IPS-20b (cell line): ENCODE measurements at regions not wholly inside any gene's neighbourhood (a gene's known extent, or its start where the extent isn't known, plus 50 kb on each side); places are given as distances from the start of the nearest gene placed in this dataset.

Experiments used
- H3K27ac ChIP-seq: one replicate; pipeline ENCODE4 v1.5.1; 2013; ENCODE audit warnings: low read length
- H3K27me3 ChIP-seq: 2 replicates; pipeline ENCODE4 v1.6.1; 2013; ENCODE audit warnings: mild to moderate bottlenecking, low read length, inconsistent platforms; ENCODE audit not compliant: insufficient read depth
- H3K36me3 ChIP-seq: 2 replicates; pipeline ENCODE4 v1.6.1; 2013; ENCODE audit warnings: low read depth, mild to moderate bottlenecking, inconsistent platforms, low read length, moderate library complexity; ENCODE audit not compliant: insufficient read depth
- H3K4me1 ChIP-seq: 2 replicates; pipeline ENCODE4 v1.6.1; 2013; ENCODE audit warnings: mild to moderate bottlenecking, control low read depth, inconsistent platforms, low read length, moderate library complexity; ENCODE audit not compliant: insufficient read depth
- H3K4me3 ChIP-seq: 2 replicates; pipeline ENCODE4 v1.5.1; 2013; ENCODE audit warnings: mild to moderate bottlenecking, low read length, inconsistent platforms
- H3K9ac ChIP-seq: 2 replicates; pipeline ENCODE4 v1.6.1; 2013; ENCODE audit warnings: low read depth, mild to moderate bottlenecking, inconsistent platforms, low read length, moderate library complexity
- H3K9me3 ChIP-seq: 2 replicates; pipeline ENCODE4 v1.6.1; 2013; ENCODE audit warnings: mild to moderate bottlenecking, low read depth, low read length, inconsistent platforms; ENCODE audit not compliant: insufficient read depth

- no peak overlapping the region for H3K27ac ChIP-seq
- H3K36me3 ChIP-seq: no peaks in the 10 kb centered on the region
- H3K9ac ChIP-seq: no peak overlapping the region
- peaks cover 3% of the 10 kb centered on the region; the same call in 1 of the 2 replicates for H3K4me1 ChIP-seq
- no peak overlapping the region for H3K4me3 ChIP-seq
- no peaks in the 10 kb centered on the region for H3K9me3 ChIP-seq
- no peaks in the 10 kb centered on the region for H3K27me3 ChIP-seq
These were observed 69.3 kb upstream of the BZW1 start for GRCh38 chr2:200742426-200742825.

GRCh38 chr2:200743042-200743676, 68.6 kb upstream of the BZW1 start:
- Histone ChIP-seq H3K9ac (no peak overlapping the region), H3K4me3 (no peak overlapping the region), H3K27ac (no peak overlapping the region), H3K36me3 (no peaks in the 10 kb centered on the region), H3K27me3 (no peaks in the 10 kb centered on the region), H3K4me1 (no peaks in the 10 kb centered on the region), H3K9me3 (no peaks in the 10 kb centered on the region)

- Histone ChIP-seq H3K9me3 (no peaks in the 10 kb centered on the region), H3K27ac (no peak overlapping the region), H3K4me1 (no peaks in the 10 kb centered on the region), H3K36me3 (no peaks in the 10 kb centered on the region), H3K27me3 (no peaks in the 10 kb centered on the region), H3K4me3 (no peak overlapping the region), H3K9ac (no peak overlapping the region)
These were observed 67.5 kb upstream of the BZW1 start for GRCh38 chr2:200744201-200744602.

DNA sequence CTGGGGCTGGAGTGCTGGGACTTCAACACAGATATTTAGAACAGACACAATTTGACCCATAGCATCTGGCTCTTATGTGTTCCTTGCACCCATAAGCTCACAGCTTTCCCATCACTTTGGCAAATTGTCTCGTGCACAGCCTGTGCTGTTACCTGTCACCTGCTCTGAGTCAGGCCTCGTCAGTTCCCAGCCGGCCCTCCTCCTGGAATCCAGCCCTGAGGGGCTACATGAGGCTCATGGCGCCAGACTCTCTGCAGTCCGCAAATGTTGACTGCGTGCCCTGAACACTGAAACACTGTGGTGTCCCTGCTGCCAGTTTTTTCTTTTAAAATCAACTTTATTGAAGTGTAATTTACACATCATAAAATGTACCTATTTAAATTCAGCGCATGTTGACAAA, 65.4 kb upstream of the BZW1 start:
- Histone ChIP-seq H3K36me3 (no peaks in the 10 kb centered on the region), H3K9ac (no peak overlapping the region), H3K9me3 (no peaks in the 10 kb centered on the region), H3K4me3 (no peak overlapping the region), H3K27ac (no peak overlapping the region), H3K4me1 (no peaks in the 10 kb centered on the region), H3K27me3 (no peaks in the 10 kb centered on the region)

- no peak overlapping the region for H3K4me3 ChIP-seq
- no peak overlapping the region for H3K9ac ChIP-seq
- H3K27ac ChIP-seq: no peak overlapping the region
- no peaks in the 10 kb centered on the region for H3K27me3 ChIP-seq
- H3K4me1 ChIP-seq: no peaks in the 10 kb centered on the region; the same call in 1 of the 2 replicates
- no peaks in the 10 kb centered on the region for H3K9me3 ChIP-seq
- H3K36me3 ChIP-seq: no peaks in the 10 kb centered on the region
These were observed 63.8 kb upstream of the BZW1 start for GRCh38 chr2:200747668-200748618.

DNA sequence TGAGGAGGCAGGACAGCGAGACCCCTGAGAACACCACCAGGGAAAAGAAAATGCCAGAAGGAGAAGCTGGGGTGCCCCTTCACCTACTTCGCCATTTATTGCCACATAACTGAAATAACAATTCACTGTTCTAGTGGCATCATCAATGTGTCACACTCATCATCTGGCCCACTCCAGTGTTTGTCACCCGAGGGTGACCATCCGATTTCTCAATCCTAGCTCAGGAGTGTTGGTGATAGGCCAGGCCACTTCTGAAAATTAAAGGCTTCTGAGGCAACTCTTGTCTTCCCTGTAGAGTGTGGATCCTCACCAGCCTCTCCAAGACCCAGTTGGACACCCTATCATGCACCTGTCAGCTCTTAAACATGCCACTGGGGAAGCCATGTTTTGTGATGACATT, 62.9 kb upstream of the BZW1 start:
- no peak overlapping the region for H3K27ac ChIP-seq

DNA sequence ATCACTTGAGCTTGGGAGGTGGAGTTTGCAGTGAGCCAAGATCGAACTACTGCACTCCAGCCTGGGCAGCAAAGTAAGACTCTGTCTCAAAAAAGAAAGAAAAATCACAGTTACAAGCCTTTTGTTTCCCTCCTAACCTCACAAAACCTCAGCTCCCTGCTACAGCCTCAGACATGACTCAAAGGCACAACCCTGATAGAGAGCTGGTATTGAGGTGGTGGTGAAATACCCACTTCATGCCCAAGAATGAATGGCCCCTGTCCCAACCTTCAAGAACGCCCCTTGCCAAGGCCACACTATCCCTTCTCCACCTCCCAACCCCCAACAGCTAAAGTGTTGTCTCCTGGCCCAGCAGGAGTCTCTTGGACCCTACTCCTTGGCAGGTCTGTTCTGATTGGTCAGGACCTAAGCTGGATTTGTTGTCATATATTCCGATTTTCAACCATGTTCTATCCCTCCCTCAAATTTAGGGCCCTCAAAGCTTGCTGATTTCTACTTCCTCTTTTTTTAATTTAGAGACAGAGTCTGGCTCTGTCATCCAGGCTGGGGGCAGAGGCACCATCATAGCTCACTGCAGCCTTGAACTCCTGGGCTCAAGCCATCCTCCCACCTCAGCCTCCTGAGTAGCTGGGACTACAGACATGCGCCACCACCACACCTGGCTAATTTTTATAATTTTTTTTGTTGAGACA, 61.9 kb upstream of the BZW1 start:
- no peaks in the 10 kb centered on the region for H3K36me3 ChIP-seq
- H3K27ac ChIP-seq: no peak overlapping the region
- H3K9me3 ChIP-seq: no peaks in the 10 kb centered on the region
- no peak overlapping the region for H3K4me3 ChIP-seq
- H3K27me3 ChIP-seq: no peaks in the 10 kb centered on the region
- no peak overlapping the region for H3K9ac ChIP-seq
- H3K4me1 ChIP-seq: no peaks in the 10 kb centered on the region; the same call in 1 of the 2 replicates

More for the DNA sequence above, 62.9 kb upstream of the BZW1 start:
- no peaks in the 10 kb centered on the region for H3K27me3 ChIP-seq
- no peak overlapping the region for H3K9ac ChIP-seq
- H3K36me3 ChIP-seq: no peaks in the 10 kb centered on the region
- no peaks in the 10 kb centered on the region for H3K9me3 ChIP-seq
- no peak overlapping the region for H3K4me3 ChIP-seq
- no peaks in the 10 kb centered on the region; the same call in 1 of the 2 replicates for H3K4me1 ChIP-seq

DNA sequence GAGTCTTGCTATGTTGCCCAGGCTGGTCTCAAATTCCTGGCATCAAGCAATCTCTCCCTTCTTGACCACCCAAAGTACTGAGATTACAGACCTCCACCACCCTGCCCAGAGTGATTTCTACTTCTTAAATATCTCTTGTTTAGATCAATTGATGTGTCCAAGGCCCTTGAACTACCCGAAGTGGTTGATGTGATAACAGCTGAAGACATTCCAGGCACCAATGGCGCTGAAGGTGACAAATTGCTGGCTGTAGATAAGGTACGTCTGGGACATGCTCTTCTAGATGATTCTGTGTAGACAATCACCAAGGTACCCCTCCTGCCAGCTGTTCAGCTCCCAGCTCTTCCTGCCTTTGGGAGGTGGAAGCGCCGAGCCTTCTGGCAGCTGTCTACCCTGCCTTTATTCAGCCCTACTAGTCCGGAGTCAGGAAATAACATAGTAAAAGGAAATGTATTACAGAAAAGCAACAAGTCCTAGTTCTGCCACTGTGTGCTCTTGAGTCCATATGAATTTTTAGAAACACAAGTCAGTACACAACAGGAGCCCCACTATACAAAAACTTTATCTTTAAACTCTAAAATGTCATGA, 61.3 kb upstream of the BZW1 start:
- Histone ChIP-seq H3K27ac (no peak overlapping the region), H3K4me1 (no peaks in the 10 kb centered on the region; the same call in 1 of the 2 replicates), H3K9ac (no peak overlapping the region), H3K27me3 (no peaks in the 10 kb centered on the region), H3K4me3 (no peak overlapping the region), H3K36me3 (no peaks in the 10 kb centered on the region), H3K9me3 (no peaks in the 10 kb centered on the region)

- H3K4me1 ChIP-seq: peaks cover 3% of the 10 kb centered on the region; the same call in 1 of the 2 replicates
- no peak overlapping the region for H3K9ac ChIP-seq
- H3K27ac ChIP-seq: no peak overlapping the region
- no peaks in the 10 kb centered on the region for H3K9me3 ChIP-seq
- no peaks in the 10 kb centered on the region for H3K36me3 ChIP-seq
- no peaks in the 10 kb centered on the region for H3K27me3 ChIP-seq
- H3K4me3 ChIP-seq: no peak overlapping the region
These were observed 59.9 kb upstream of the BZW1 start for GRCh38 chr2:200751786-200752185.

DNA sequence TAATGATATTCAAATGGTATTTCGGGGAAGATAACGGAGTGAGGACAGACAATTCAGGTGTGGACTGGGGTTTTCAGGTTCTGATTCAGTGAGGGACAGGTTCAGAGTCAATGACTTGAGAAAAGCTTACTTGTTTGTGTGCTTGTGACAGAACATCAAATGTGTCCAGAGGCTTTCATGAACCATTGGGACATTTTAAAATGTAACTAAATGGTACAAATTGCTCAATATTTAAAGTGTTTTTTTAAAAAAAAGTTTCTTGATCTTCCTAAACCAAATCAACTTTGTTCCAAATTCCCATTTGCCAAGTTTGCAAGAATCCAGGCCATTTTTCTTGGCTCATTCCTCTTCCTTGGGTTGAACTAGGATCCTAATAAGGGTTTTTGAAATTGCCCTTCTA, 59.4 kb upstream of the BZW1 start:
- Histone ChIP-seq H3K27ac (no peak overlapping the region), H3K9ac (no peak overlapping the region), H3K36me3 (no peaks in the 10 kb centered on the region), H3K4me3 (no peak overlapping the region), H3K27me3 (no peaks in the 10 kb centered on the region), H3K4me1 (peaks cover 3% of the 10 kb centered on the region; the same call in 1 of the 2 replicates), H3K9me3 (no peaks in the 10 kb centered on the region)

DNA sequence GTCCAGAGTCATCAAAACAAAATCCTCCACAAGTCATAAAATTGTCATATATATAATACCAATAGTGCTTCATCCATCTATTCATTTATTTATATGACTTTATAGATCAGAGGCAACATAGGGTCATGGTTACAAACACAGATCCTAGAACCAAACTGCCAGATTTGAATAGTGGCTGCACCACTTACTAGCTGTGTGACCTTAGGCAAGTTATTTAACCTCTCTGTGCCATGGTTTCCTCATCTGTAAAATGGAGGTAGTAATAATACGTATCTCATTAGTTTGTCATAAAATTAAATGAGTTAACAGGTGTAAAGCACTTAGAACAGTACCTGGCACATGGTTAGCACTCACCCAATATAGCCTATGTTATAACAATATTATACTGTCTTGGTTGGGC, 58.9 kb upstream of the BZW1 start:
- no peak overlapping the region for H3K27ac ChIP-seq
- no peaks in the 10 kb centered on the region for H3K36me3 ChIP-seq
- H3K27me3 ChIP-seq: no peaks in the 10 kb centered on the region
- H3K9ac ChIP-seq: no peak overlapping the region
- H3K9me3 ChIP-seq: no peaks in the 10 kb centered on the region
- H3K4me1 ChIP-seq: peaks cover 3% of the 10 kb centered on the region; the same call in 1 of the 2 replicates
- no peak overlapping the region for H3K4me3 ChIP-seq
